GM19395 (cell line): ENCODE measurements at regions not wholly inside any gene's neighbourhood (a gene's known extent, or its start where the extent isn't known, plus 50 kb on each side); places are given as distances from the start of the nearest gene placed in this dataset.

Experiments used
- ATAC-seq: cut with Tn5 transposase; IDR thresholded peaks from one replicate; pipeline ENCODE4 v1.9.1; 2021; ENCODE audit warnings: mild to moderate bottlenecking, moderate library complexity; ENCODE audit not compliant: unreplicated experiment

DNA sequence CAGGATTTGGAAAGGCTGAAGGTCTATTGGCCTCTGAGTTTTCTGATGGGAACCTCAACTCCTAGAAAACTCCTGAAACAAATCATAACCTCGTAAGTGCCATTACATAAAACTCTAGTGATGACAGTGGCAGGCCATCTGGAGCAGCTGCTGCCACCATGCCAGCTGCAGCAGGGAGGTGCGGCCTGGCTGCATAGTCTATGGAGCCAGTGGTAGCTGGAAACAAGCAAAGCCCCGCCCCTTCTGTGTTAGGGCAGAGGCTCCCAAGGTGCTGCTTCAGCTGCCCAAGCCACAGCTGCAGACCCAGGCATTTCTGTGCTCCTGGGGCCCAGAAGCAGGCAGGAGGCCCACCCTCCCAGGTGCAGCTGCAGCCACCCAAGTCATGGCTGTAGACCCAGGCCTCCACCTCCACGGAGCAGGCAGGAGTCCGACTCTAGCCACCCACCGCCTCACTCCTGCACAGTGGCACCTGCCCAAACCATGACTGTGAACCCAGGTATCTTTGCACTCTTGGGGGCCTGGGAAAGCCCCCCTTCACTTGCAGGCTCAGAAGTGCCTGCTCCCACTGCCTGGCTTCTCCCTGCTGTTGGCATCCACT, 254.1 kb upstream of the KCNJ16 start:
- no peak for ATAC-seq

DNA sequence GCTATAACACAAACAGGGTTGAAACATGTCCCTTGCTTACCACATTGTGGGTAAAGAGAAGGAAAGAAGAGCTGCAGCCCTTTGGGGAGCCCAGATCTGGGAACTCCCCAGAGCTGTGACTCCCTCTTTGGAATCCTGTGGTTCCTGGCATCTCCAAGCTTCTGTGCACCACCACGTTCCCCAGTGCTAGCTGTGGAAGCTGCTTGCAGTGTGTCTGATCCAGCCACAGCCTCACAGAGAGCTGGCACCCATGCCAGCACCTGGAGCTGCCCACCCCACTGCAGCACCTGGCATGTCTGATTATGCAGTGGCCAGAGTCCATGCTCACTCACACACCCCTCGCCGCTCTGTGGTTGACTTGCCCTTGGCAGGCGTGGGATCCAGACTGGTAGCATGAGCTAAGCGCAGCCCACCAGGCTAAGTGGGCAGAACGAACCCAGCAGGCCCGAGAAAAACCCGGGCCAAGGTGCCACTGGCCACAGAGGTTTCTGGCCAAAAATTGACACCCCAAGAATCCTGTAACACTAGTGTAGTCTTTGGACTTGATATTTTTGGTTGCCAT, 252.6 kb upstream of the KCNJ16 start:
- no peak for ATAC-seq

DNA sequence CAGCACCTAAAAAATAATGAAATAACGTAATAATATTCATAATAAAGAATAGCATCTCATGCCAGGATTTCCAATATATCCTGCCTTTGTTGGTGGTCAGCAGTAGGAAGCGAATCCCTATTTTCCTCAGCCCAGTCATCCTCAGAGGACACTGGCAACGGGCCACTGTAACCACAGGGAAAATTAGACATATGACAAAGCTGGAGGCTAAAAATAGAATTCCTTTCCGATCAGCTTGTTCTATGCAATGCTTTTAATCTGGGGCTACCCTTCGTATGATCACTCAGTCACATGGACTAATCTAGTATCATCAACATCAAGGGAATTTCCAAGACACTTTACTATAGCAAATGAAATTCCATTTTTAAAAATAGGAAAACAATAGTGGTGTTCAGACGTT, 246.9 kb upstream of the KCNJ16 start:
- ATAC-seq, result no peak

DNA sequence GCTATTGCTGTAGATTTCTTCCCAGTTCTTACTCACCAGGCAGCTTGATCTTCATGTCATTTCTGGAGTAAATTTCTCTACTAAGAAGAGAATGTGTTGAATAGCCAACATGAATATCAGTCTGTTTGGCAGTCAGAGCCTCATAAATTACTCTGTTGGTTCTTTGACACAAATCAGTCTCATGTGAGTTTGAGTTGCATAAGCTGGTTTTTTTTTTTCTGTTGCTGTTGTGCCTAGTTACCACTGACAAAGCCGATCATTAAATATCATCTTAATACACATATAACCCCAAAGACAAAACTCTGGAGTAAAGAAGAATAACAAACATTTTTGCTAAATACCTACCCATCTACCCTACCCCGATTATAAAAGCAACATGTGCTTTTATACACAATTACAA, 240.5 kb upstream of the KCNJ16 start:
- ATAC-seq, result no peak

DNA sequence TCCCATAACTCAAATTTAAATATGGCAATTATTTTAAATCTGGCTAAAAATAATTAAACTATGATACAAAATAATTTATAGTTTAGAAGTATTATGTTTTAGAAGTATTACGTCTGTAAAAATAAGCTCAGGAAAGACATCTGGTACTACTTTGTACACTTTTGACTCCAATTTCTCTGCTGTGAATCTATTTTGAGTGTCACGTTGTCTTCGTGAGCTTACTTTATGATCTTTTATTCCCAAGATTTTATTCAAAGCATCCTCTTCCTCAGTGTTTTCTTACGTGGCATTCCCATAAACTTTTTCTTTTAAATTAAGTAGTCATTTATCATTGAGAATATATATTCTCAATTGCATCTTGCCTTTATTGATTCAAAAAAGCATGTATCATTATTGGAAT, 223.3 kb upstream of the KCNJ16 start:
- no peak for ATAC-seq

DNA sequence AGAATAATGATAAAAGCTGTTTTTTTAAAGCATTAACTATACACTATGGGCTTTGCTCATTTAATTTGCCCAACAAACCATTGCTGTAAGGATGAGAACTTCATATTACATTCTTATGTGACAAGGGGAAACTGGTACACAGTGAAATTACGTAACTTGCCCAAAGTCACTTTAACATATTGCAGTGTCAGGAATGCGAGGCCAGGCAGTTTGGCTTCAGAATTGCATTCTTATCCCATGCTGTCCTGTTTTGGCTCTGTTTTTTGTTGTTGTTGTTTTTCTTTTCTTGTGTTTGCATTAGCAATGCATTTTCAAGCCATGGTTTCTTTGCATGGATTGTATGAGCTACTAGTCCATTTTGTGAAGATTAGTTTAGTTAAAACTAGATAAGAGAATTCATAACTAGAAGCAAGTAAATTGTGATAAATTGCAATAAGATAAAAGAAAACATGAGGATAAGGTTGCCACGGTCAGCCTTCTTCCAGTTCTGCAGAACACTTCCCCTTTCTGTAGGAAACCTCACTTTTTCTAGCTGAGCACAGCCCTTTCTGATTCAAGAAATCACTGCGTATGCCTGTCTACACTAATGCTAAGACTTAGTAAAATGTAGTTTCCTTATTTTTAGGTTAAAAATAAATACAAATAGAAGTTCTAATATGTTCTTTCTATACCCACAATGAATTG, 221.3 kb upstream of the KCNJ16 start:
- no peak for ATAC-seq

DNA sequence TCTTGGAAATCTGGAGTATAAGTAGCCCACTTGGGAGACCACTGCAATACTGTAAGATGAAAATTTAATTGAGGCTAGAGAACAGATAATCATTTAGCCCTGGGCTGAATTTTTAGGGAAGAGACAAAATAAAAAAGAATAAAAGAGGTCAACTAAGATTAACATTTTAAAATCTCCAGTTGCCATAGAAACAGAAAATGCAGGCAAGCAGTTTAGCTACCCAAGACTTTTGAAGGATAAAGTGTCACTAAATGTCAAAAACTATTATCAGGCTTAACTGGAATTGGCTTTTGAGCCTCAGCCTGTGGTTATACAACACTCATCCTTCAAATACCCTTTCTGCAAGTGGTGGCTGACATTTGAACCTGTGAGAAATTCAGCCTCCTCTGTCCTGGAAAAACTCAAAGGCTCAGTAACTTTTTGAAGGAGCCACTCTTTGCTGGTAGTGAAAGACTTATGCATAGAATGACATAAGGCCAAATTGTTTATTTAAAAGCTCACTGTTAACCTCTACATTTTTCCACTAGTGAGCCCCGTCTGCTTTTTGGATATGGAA, 220.7 kb upstream of the KCNJ16 start:
- ATAC-seq, result no peak

DNA sequence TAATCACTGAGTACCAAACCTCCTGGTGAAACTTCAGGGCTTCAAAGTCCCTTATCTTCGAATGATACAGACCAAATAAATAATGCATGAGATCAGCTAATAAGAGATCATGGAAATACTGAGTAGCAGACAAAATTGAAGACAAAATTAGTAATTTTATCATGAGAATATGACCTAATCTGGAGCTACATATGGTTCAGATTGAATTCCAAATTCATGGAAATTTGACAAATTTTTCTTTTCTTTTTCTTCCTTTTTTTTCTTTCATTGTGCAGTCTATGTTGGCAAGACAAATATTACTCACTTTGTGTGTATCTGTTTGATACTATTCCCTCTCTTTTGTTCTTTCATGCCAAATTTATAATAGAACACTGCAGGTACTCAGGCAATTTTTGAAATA, 218.1 kb upstream of the KCNJ16 start:
- ATAC-seq, result no peak

DNA sequence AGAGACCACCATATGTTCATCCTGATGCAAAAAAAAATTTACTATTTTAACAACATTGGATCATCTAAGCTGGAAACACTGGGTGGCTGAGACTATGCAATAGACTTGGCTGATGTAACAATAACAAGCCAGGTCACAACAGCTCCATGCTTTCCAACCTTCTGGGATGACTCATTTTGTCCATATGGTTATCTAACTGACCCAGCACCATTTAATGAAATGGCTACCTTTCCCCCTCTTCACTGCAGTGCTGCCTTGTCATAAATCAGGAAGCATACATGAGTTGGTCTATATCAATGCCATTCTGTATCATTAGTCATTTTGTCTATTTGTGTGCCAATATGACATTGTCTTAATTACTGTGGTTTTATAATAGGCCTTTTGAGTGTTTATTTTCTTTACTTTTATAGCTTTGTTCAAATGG, 217.6 kb upstream of the KCNJ16 start:
- ATAC-seq, result no peak

DNA sequence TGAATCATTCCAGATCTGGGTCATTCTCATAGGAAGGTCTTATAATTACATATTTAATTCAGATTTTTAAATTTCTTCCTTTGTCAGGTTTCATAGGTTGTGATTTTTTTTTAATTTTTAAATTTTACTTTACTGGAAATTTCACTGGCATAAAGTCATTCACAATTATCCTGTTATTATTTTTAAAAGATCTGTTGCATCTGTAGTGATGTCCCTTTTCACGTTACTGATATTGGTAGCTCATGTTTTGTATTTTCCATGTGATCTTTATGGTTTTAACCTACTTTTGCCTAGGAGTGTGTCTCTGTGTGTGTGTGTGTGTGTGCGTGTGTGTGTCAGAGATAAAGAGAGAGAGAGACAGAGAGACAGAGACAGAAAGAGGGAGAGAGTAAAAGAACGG, 216.6 kb upstream of the KCNJ16 start:
- ATAC-seq, result no peak

DNA sequence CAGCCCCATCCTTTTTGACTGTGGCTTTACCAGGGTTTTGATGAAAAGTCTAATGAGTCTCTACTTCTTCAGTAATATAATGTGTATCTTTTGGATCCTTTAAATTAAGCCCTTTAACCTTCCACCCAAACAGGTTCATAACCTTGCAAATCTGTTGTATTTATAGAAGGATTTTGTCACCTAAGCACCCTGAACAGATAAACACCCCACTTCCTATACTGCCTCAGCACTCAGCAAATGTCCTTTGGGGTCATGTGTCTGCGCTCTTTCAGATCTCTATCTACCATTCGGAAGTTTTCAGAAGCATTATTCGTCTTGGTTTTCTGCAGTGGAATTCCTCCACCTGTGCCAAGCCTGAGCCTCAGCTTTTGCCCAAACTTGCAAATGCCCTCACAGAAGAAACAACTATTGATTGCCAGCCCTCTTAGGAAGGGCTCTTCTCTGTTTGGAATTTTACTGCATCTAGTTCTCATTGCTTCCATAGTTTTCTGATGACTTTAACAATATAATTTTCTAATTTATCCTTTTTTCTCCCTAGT, 214.8 kb upstream of the KCNJ16 start:
- ATAC-seq, result no peak

DNA sequence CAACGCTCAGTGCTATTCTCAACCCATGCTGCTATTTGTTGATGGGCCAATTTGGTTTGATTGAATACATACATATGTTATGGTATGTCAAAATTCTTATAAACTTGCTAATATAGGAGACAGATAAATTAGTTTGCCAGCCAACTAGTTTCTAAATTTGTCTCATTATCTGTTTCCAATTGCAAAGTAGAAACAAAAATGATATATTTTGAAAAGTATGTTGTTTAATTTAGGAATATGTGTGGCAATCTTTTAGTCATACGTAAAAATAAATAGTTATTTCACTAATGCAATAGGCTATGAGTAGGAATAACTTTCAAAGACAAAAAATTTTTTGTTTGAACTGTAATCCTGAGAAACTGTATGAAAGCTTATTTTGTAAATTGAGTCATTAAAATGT, 210.6 kb upstream of the KCNJ16 start:
- ATAC-seq, result no peak

DNA sequence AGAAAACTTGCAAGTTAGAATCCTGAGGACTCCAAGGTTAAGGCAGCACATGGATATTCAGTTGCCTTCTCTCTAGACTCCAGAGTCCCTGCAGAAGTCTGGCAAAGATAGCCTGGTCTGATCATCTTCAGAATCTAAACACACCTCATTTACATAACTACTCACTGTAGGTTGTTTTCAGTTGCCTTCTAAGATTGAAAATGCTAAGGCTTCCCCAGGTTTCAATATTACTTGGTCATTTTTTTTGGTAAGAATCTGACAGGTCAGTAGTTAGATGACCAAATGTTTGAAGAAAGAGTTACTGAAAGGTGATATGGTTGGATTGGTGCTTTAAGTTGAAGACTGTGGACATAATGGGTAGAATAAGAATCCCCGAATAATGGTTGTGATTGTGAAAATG, 205.4 kb upstream of the KCNJ16 start:
- peak; percentile 93 for ATAC-seq

DNA sequence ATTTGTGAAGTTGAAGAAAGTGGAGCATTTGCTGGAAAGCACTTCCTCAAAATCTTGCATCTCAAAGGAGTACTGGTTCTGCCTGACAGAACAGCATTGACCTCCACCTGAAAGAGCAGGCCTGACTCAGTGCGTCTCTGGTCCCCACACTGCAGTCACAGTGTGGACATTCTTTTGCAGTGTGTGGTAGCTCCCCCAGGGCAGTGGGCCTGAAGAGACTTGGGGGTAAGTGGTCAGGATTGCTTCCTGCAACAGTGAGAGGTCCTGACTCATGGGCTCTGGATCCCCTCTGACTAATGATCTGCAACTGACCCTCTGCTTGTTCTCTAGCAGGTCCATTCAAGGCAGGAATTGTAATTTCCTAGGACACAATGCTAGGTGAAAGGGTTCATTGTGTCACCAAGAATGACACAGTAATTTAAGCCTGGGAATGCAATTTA, 204.9 kb upstream of the KCNJ16 start:
- ATAC-seq, result peak; percentile 77

DNA sequence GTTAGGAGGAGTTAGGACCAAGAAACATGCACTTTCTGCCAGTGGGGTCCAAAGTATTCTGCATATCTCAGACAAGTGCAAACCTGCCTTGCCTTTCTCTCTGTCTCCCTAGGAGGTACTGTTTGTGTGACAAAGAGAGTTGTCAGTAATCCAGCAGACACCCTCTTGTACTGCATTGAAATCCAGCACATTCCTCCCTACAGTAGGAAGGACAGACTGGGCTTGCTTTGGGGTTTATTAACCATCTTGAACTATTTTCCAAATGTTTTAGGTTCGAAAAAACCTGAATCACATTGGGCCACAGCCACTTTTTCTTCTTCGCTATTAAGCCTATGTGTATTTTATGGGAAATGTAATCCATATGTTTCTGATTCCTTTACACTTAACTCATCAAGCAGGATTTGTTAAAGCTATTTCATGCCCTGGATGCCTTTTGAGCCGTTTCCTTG, 204.2 kb upstream of the KCNJ16 start:
- no peak for ATAC-seq

DNA sequence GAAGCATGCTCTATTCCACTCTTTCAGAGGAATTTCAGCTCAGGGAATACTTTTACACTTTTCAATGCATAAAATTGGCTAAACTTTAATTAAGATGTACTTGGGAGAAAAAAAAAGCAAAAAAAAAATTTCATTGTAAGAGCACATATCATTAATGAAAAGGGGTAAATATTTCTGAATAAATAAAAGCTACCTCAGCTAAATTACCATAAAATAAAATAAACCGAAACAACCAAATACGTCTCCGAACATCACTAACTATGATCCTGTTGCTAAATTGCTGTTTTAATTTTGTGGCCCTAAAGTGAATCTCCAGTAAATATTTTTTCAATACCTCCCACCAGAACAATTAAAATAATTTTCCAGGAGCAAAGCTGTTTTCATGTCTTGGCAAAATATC, 203.7 kb upstream of the KCNJ16 start:
- no peak for ATAC-seq

DNA sequence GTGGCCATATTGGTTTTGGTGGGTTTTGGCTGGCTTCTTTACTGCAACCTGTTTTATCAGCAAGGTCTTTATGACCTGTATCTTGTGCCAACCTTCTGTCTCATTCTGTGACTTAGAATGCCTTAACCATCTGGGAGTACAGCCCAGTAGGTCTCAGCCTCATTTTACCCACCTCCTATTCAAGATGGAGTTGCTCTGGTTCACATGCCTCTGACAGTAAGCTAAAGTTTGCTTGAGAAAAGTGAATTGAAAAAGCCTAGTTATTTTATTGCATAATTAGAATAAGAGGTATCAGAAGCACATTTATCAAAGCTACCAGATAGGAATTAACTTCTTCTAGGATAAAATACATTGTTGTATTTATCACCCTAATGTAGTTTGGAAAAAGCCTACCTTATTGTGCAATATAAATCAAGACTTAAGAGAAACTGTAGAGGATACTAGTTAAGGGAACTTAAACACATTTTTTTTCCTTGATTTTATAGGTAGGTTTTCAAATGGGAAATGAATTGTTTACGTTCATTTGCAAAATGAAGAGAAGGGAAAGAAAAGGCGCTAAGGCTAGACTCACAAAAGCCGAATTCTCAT, 202.3 kb upstream of the KCNJ16 start:
- ATAC-seq, result no peak

DNA sequence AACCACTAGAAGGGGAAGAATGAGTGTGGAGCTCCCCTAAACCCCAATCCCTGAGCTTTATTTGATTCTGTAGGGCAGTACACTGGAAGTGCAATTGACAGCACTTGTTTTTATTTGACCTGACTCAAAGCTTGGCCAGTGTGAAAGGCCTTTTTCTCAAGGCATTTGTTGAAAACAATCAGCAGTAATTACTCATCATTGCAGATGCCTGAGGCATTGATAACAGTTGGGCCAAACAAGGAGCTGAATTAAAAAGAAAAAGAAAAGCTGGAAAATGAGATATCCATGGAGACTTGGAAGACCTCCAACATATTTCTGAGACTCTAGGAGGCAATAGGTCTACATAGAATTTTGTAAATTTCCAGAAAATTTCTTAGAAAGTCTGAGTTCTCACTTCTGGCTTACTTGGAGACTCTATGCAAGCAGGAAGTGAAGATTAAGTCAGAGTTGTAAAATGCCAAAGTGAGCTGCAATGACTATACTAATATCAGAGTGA, 200.8 kb upstream of the KCNJ16 start:
- no peak for ATAC-seq

DNA sequence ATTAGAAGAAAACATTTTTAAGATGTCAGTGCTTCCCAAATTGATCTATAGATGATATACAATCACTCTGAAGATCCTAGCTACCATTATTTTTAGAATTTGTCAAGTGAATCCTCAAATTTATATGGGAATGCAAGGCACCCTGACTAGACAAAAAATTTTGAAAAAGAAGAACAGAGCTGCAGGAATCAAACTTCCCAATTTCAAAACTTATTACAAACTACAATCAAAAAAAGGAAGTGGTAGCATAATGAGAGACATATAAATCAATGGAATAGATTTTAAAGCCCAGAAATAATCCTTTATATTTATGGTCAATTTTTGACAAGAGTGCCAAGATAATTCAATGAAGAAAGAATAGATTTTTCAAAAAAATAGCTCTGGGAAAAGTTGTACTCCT, 198.3 kb upstream of the KCNJ16 start:
- ATAC-seq, result no peak

DNA sequence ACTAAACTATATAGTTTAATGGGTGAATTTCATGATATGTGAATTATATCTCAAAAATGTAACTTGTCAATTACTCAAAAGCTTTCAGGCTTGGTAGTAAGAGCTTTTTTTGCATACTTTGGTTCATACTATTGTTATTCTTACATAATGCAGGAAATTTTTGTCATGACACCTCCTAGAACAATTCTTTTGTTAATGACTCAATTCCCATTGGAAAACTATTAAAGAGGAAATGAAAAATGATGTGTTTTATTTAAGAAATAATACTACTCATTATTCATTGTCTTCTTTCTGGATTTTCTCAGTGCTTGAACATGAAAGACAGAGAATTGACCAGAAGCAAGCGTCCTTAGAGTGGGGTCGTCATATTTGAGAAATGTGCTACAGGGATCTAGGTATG, 196.4 kb upstream of the KCNJ16 start:
- ATAC-seq, result no peak

DNA sequence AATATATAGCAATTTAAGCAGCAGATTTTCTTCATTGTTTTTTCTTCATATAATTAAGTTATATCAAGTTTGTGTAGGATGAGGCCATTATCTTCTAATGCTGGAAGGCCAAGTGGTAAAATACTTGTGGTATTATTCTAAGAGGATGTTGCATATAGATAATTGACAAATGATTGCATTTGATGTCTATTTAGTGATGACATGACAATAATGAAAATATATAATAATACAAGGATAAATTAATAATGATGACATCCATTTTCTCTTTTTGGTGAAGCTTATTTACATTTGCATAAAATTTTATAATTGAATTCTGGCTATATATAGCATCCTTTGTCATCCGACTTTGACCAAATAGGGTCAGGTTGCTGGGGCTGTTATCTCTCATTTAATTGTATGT, 195.4 kb upstream of the KCNJ16 start:
- ATAC-seq, result no peak
